ENCODE measurements at regions not wholly inside any gene's neighbourhood (a gene's known extent, or its start where the extent isn't known, plus 50 kb on each side); places are given as distances from the start of the nearest gene placed in this dataset.

GRCh38 chr4:189050643-189051042, 890.0 kb upstream of the FRG1 start:
- peak; percentile 46 for DNase-seq

DNA sequence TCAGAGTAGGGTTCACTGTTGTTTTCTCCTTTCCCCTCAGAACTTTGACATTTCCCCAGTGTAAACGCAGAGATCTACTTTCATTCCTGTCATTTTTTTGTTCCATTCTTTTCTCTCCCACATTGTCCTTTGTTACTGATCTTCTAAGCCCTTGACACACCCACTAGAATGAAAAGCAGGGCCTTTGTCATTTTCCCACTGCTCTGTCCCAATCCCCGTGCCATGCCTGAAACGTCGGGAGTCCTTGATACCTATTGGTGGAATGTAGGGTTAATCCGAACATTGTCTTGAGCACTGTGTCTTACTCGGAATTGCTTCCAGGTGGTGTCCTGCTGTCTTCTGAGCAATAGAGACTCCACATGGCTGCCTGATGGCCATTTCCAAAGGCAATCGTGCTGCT, 887.1 kb upstream of the FRG1 start:
- DNase-seq, result no peak

GRCh38 chr4:189060104-189060503, 880.6 kb upstream of the FRG1 start:
- DNase-seq, result no peak

- DNase-seq, result no peak
Observed at GRCh38 chr4:189062047-189062820, 878.4 kb upstream of the FRG1 start.

DNA sequence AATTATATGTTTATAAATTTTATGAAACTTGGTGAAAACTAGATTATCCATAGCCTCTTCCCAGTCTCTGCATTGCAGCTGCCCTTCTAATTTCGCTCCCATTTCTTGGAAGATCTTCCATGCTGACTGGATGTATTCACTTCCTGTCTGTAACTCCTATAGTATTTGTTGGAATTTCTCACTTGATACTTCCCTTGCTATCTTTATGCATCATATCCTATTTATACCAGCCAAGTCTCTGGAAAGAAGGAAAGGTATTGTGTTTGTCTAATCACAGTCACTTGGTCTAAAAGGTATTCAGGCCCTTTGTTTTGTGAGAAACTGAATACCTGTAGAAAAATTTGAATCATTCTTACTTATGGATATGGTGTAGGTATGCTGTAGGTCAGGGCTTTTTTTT, 870.9 kb upstream of the FRG1 start:
- DNase-seq, result no peak

DNA sequence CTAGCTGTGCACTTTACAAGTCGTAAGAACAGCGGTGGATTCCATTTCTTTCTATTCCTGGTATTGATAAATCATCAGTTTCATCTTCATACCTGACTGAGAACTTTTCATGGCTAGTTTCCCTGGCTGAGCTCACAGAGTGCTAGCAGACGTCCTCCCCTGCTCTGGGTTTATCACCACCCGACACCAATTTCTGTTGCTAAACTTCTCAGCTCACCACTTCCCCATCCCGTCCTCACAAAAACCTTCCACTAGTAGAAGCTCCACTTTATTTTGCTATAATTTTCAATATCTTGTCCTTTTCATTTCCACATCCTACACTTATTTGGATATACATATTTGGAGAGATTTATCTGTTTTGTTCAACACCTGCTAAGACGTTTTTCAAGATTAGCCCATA, 869.4 kb upstream of the FRG1 start:
- DNase-seq, result no peak

GRCh38 chr4:189073739-189074138, 866.9 kb upstream of the FRG1 start:
- no peak for DNase-seq

GRCh38 chr4:189081826-189082225, 858.8 kb upstream of the FRG1 start:
- DNase-seq, result no peak

DNA sequence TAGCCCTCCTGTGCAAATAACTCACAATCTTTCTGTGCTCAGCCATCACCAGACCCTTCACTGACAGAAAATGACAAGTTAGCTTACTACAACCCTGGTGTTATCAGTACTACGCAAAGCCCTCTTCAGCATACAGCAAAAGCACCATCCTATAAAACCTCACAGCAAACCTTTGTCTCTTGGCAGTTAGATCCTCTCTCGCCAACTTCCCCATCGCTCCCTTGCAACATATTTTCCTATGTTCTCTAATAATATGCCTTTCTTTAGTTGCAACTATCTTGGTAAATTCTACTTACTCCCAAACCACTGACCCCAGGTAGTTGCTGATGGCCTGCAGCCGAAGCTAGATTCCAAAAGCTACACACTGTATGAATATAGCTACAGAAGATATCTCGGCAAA, 856.9 kb upstream of the FRG1 start:
- DNase-seq, result no peak

DNA sequence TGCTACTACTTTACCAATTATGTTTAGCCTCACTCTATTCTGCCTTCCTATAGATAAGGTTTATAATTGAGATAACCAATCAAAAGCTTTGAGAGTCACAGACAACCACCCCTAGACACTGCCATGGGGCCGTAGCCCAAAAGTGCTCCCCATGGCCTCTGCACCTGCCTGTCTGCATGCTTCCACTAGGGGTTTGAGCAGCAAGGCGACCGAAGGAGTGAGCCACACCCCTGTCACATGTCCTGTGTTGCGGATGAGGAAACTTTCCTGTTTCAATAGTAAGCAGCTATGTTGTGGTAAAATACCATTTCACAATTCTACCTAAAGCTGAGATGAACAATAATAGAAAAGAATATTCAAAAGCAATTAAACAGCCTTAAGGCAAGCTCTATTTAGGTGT, 856.0 kb upstream of the FRG1 start:
- DNase-seq, result no peak

GRCh38 chr4:189087971-189088370, 852.7 kb upstream of the FRG1 start:
- DNase-seq, result no peak

DNA sequence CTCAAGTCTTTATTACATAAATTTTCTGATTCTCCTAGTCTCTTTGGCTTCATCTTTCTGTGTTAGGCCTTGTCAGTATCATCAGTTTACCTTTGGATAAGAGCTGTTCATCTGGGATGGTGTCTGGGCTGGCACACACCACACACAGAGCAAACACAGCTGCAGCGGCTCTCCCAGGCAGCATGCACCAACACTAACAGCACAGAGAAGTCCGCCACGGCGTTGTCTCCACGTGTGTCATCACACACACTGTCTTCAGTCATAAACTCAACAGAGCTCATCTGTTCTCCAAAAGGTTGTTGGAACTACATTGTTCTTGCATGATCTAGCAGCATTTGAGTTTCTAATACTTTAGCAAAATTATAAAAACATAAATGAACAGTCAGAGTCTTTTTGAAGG, 851.9 kb upstream of the FRG1 start:
- peak; percentile 85 for DNase-seq

- DNase-seq, result peak; percentile 62
Observed at GRCh38 chr4:189090174-189090814, 850.4 kb upstream of the FRG1 start.

GRCh38 chr4:189092581-189092980, 848.1 kb upstream of the FRG1 start:
- no peak for DNase-seq

GRCh38 chr4:189096108-189096507, 844.6 kb upstream of the FRG1 start:
- DNase-seq, result no peak

DNA sequence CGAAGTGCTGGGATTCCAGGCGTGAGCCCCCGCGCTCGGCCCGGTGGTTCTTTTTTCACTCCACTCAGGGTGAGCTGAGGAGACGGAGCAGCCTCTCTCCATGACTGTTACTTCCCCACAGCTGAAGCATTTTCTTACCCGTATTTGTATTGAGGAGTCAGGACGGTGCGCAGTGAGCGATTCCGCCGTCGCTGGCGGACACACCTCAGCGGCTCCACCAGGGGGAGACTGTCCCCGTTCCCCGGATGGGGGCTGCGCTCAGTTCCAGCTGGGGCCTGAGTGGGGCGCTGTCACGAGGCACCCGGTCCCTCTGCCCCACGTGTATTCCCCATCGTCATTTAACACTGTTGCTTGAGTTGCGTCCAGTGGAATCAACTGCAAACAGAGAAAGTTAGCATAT, 844.0 kb upstream of the FRG1 start:
- DNase-seq, result no peak

- peak; percentile 93 for DNase-seq
Observed at GRCh38 chr4:189098932-189099696, 841.6 kb upstream of the FRG1 start.

GRCh38 chr4:189113389-189113888, 827.2 kb upstream of the FRG1 start:
- DNase-seq, result no peak

- peak; percentile 34 for DNase-seq
Observed at GRCh38 chr4:189117426-189117825, 823.2 kb upstream of the FRG1 start.

GRCh38 chr4:189121336-189121735, 819.3 kb upstream of the FRG1 start:
- peak; percentile 36 for DNase-seq

DNA sequence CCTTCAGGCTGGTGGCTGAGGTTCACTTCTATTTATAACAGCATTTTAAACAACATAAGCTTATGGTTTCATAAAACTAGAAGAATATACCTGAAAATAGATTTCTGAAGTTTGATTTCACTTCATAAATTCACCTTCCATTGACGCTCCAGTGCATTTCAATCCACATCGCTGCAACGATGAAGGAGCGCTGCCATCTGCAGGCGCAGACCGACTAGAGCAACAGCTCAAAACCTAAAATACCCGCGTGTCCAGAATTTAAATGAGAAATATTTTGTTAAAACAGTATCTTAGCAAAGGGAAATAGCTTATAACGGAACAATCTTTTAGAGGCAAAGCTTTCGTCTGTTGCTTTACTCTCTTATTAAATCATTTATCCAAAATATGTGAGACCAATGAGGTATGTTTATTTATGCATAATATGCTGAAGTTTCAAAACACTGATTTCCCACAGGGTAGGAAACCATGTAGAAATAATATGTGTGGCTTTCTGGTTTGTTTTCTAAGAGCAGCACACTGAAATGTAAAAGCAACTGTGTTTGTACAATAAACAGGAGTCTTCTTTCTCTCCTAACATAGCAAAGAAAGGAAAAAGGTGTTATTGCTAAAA, 816.4 kb upstream of the FRG1 start:
- peak; percentile 41 for DNase-seq

GRCh38 chr4:189124791-189125190, 815.9 kb upstream of the FRG1 start:
- DNase-seq, result no peak

GRCh38 chr4:189126040-189126439, 814.6 kb upstream of the FRG1 start:
- DNase-seq, result no peak

Data from NCI-H1092 treated with DMSO at 0.1 percent for 48 hours (cell line).